ENCODE measurements at regions not wholly inside any gene's neighbourhood (a gene's known extent, or its start where the extent isn't known, plus 50 kb on each side); places are given as distances from the start of the nearest gene placed in this dataset.

GRCh38 chr5:155689406-155689805 is 637.6 kb upstream of the SGCD start:
- TF ChIP-seq CTCF (IDR thresholded peaks at IDR 0.05; ENCODE audit: insufficient read depth, low read length, poor library complexity, severe bottlenecking) = no peak
- no peak for TF ChIP-seq EZH2phosphoT487 (conservative IDR thresholded peaks at IDR 0.05; ENCODE audit: low read length)
- H3K4me2 ChIP-seq (ENCODE audit: low read depth, low read length, poor library complexity, severe bottlenecking) = no peak overlapping the region
- H3K9me2 ChIP-seq (replicated peaks; ENCODE audit: insufficient read depth, low read length) = no peaks in the 10 kb centered on the region
- no peaks in the 10 kb centered on the region for H3K79me2 ChIP-seq (ENCODE audit: insufficient read depth, low read length)
- no peak overlapping the region for H3K9ac ChIP-seq (ENCODE audit: low read length)
- H3K27me3 ChIP-seq (ENCODE audit: low read length) = no peaks in the 10 kb centered on the region
- no peaks in the 10 kb centered on the region for H3K36me3 ChIP-seq (ENCODE audit: low read length)
- H3K9me3 ChIP-seq (ENCODE audit: insufficient read depth, low read length) = no peaks in the 10 kb centered on the region
- no peak overlapping the region for H3K27ac ChIP-seq (ENCODE audit: low read depth, low read length)
- no peaks in the 10 kb centered on the region for H4K20me1 ChIP-seq (ENCODE audit: low read depth, low read length)
- H3F3A ChIP-seq (ENCODE audit: insufficient read depth) = no peaks in the 10 kb centered on the region
- H2AFZ ChIP-seq (ENCODE audit: low read depth, low read length, severe bottlenecking) = no peak overlapping the region
- H3K4me3 ChIP-seq (ENCODE audit: insufficient read depth, low read length, poor library complexity, severe bottlenecking) = no peak overlapping the region

GRCh38 chr5:155696362-155696761 is 630.6 kb upstream of the SGCD start:
- Histone ChIP-seq H3K9ac (ENCODE audit: low read length) (no peak overlapping the region), H3K27ac (ENCODE audit: low read depth, low read length) (no peak overlapping the region), H3K9me2 (replicated peaks; ENCODE audit: insufficient read depth, low read length) (no peaks in the 10 kb centered on the region), H3K27me3 (ENCODE audit: low read length) (no peaks in the 10 kb centered on the region), H3K79me2 (ENCODE audit: insufficient read depth, low read length) (no peaks in the 10 kb centered on the region), H2AFZ (ENCODE audit: low read depth, low read length, severe bottlenecking) (no peak overlapping the region), H3K9me3 (ENCODE audit: insufficient read depth, low read length) (no peaks in the 10 kb centered on the region), H3K4me3 (ENCODE audit: insufficient read depth, low read length, poor library complexity, severe bottlenecking) (no peak overlapping the region), H3F3A (ENCODE audit: insufficient read depth) (no peaks in the 10 kb centered on the region), H3K4me2 (ENCODE audit: low read depth, low read length, poor library complexity, severe bottlenecking) (no peak overlapping the region), H3K36me3 (ENCODE audit: low read length) (no peaks in the 10 kb centered on the region), H4K20me1 (ENCODE audit: low read depth, low read length) (no peaks in the 10 kb centered on the region)
- TF ChIP-seq EZH2phosphoT487 (conservative IDR thresholded peaks at IDR 0.05; ENCODE audit: low read length) (no peak), CTCF (IDR thresholded peaks at IDR 0.05; ENCODE audit: insufficient read depth, low read length, poor library complexity, severe bottlenecking) (no peak)

GRCh38 chr5:155697236-155697635 is 629.7 kb upstream of the SGCD start:
- H3F3A ChIP-seq (ENCODE audit: insufficient read depth) = no peaks in the 10 kb centered on the region
- H3K36me3 ChIP-seq (ENCODE audit: low read length) = no peaks in the 10 kb centered on the region
- no peak overlapping the region for H3K4me3 ChIP-seq (ENCODE audit: insufficient read depth, low read length, poor library complexity, severe bottlenecking)
- H3K27ac ChIP-seq (ENCODE audit: low read depth, low read length) = no peak overlapping the region
- H3K9me3 ChIP-seq (ENCODE audit: insufficient read depth, low read length) = no peaks in the 10 kb centered on the region
- H3K4me2 ChIP-seq (ENCODE audit: low read depth, low read length, poor library complexity, severe bottlenecking) = no peak overlapping the region
- no peak overlapping the region for H3K9ac ChIP-seq (ENCODE audit: low read length)
- H3K79me2 ChIP-seq (ENCODE audit: insufficient read depth, low read length) = no peaks in the 10 kb centered on the region
- H3K9me2 ChIP-seq (replicated peaks; ENCODE audit: insufficient read depth, low read length) = no peaks in the 10 kb centered on the region
- TF ChIP-seq CTCF (IDR thresholded peaks at IDR 0.05; ENCODE audit: insufficient read depth, low read length, poor library complexity, severe bottlenecking) = no peak
- no peaks in the 10 kb centered on the region for H4K20me1 ChIP-seq (ENCODE audit: low read depth, low read length)
- H2AFZ ChIP-seq (ENCODE audit: low read depth, low read length, severe bottlenecking) = no peak overlapping the region
- H3K27me3 ChIP-seq (ENCODE audit: low read length) = no peaks in the 10 kb centered on the region

GRCh38 chr5:155699385-155699784 is 627.6 kb upstream of the SGCD start:
- Histone ChIP-seq H3K4me3 (ENCODE audit: insufficient read depth, low read length, poor library complexity, severe bottlenecking) (no peak overlapping the region), H3K79me2 (ENCODE audit: insufficient read depth, low read length) (no peaks in the 10 kb centered on the region), H3F3A (ENCODE audit: insufficient read depth) (no peaks in the 10 kb centered on the region), H3K9me3 (ENCODE audit: insufficient read depth, low read length) (no peaks in the 10 kb centered on the region), H3K4me2 (ENCODE audit: low read depth, low read length, poor library complexity, severe bottlenecking) (no peak overlapping the region), H3K36me3 (ENCODE audit: low read length) (no peaks in the 10 kb centered on the region), H3K9ac (ENCODE audit: low read length) (no peak overlapping the region), H4K20me1 (ENCODE audit: low read depth, low read length) (no peaks in the 10 kb centered on the region), H3K9me2 (replicated peaks; ENCODE audit: insufficient read depth, low read length) (no peaks in the 10 kb centered on the region), H3K27ac (ENCODE audit: low read depth, low read length) (no peak overlapping the region), H3K27me3 (ENCODE audit: low read length) (no peaks in the 10 kb centered on the region), H2AFZ (ENCODE audit: low read depth, low read length, severe bottlenecking) (no peak overlapping the region)
- no peak for TF ChIP-seq EZH2phosphoT487 (conservative IDR thresholded peaks at IDR 0.05; ENCODE audit: low read length)
- TF ChIP-seq CTCF (IDR thresholded peaks at IDR 0.05; ENCODE audit: insufficient read depth, low read length, poor library complexity, severe bottlenecking) = no peak
